HepG2 (cell line): ENCODE measurements at regions not wholly inside any gene's neighbourhood (a gene's known extent, or its start where the extent isn't known, plus 50 kb on each side); places are given as distances from the start of the nearest gene placed in this dataset.

Experiments used
- BATF2 ChIP-seq: sonication (generic); formaldehyde crosslinking; IDR thresholded peaks from 2 replicates; pipeline ENCODE4 v1.8.0; 2022; ENCODE audit warnings: mild to moderate bottlenecking, missing genetic modification reagents, moderate library complexity
- CTCF ChIP-seq: sonication (generic); formaldehyde crosslinking; IDR thresholded peaks from 2 replicates; pipeline ENCODE4 v1.5.0; 2020; ENCODE audit warnings: mild to moderate bottlenecking, missing genetic modification reagents, moderate library complexity
- EZH2 ChIP-seq: conservative IDR thresholded peaks from 2 replicates; pipeline ENCODE4 v1.6.1; 2012; ENCODE audit warnings: mild to moderate bottlenecking, low read depth, low read length, moderate library complexity
- GMEB1 ChIP-seq: sonication (generic); formaldehyde crosslinking; IDR thresholded peaks from 2 replicates; pipeline ENCODE4 v1.5.1; 2020; ENCODE audit warnings: missing genetic modification reagents, mild to moderate bottlenecking, borderline replicate concordance
- NCOR1 ChIP-seq: fragments of 200-600 bp; sonication (generic); IDR thresholded peaks from 2 replicates; pipeline ENCODE4 v1.7.0; 2017; ENCODE audit warnings: antibody characterized with exemption, low read length, borderline replicate concordance
- REL ChIP-seq: sonication (generic); formaldehyde crosslinking; conservative IDR thresholded peaks from 2 replicates; pipeline ENCODE4 v1.8.0; 2022; ENCODE audit warnings: mild to moderate bottlenecking, missing genetic modification reagents, moderate library complexity
- TCF7L2 ChIP-seq: IDR thresholded peaks from 2 replicates; pipeline ENCODE4 v1.6.1; 2011; ENCODE audit warnings: mild to moderate bottlenecking, low read depth, low read length, moderate library complexity
- ZNF335 ChIP-seq: sonication (generic); formaldehyde crosslinking; IDR thresholded peaks from 2 replicates; pipeline ENCODE4 v1.4.0; 2020; ENCODE audit warnings: missing genetic modification reagents
- ZNF407 ChIP-seq: sonication (generic); formaldehyde crosslinking; IDR thresholded peaks from one replicate; pipeline ENCODE4 v1.5.1; 2020; ENCODE audit warnings: mild to moderate bottlenecking, missing genetic modification reagents; ENCODE audit errors: not compliant biosample characterization
- ZNF570 ChIP-seq: sonication (generic); formaldehyde crosslinking; IDR thresholded peaks from 2 replicates; pipeline ENCODE4 v1.4.0; 2020; ENCODE audit warnings: mild to moderate bottlenecking, missing genetic modification reagents, borderline replicate concordance
- ZNF770 ChIP-seq: sonication (generic); formaldehyde crosslinking; IDR thresholded peaks from 2 replicates; pipeline ENCODE4 v1.5.0; 2020; ENCODE audit warnings: mild to moderate bottlenecking, missing genetic modification reagents
- ZNF775 ChIP-seq: sonication (generic); formaldehyde crosslinking; IDR thresholded peaks from 2 replicates; pipeline ENCODE4 v1.4.0; 2020; ENCODE audit warnings: missing genetic modification reagents, mild to moderate bottlenecking, moderate library complexity, borderline replicate concordance
- ZUFSP ChIP-seq: sonication (generic); formaldehyde crosslinking; IDR thresholded peaks from 2 replicates; pipeline ENCODE4 v1.9.0; 2021; ENCODE audit warnings: missing genetic modification reagents, mild to moderate bottlenecking, borderline replicate concordance

- TF ChIP-seq ZNF775, result no peak
- TF ChIP-seq ZUFSP (CRISPR knock-in tag), result no peak
- TF ChIP-seq ZNF407, result no peak
- no peak for TF ChIP-seq ZNF335
- no peak for TF ChIP-seq ZNF570 (CRISPR knock-in tag)
- no peak for TF ChIP-seq CTCF (CRISPR knock-in tag)
- no peak for TF ChIP-seq TCF7L2
- no peak for TF ChIP-seq REL
- no peak for TF ChIP-seq EZH2
- no peak for TF ChIP-seq BATF2 (CRISPR knock-in tag)
- no peak for TF ChIP-seq ZNF770 (CRISPR knock-in tag)
- TF ChIP-seq GMEB1 (CRISPR knock-in tag), result no peak
- no peak for TF ChIP-seq NCOR1
Measured at GRCh38 chr7:79529214-79529880, 75.9 kb upstream of the MAGI2 start.
